HL-60 (cell line): ENCODE measurements at regions not wholly inside any gene's neighbourhood (a gene's known extent, or its start where the extent isn't known, plus 50 kb on each side); places are given as distances from the start of the nearest gene placed in this dataset.

Experiments used
- DNase-seq, 2 experiments: peaks; one replicate each; pipeline ENCODE4 v3.0.0-alpha.2; 2010 to 2020; ENCODE audit warnings: low read depth in 1 of 2, low spot score in 1 of 2
- H3K27ac ChIP-seq: fragments of 250-450 bp; sonication (Bioruptor Pico); replicated peaks from 2 replicates; pipeline ENCODE4 v1.5.1; 2020; ENCODE audit warnings: mild to moderate bottlenecking, moderate library complexity
- H3K27me3 ChIP-seq: fragments of 250-450 bp; sonication (Bioruptor Pico); 2 replicates; pipeline ENCODE4 v1.5.1; 2021; ENCODE audit warnings: mild to moderate bottlenecking, moderate library complexity; ENCODE audit not compliant: insufficient read depth, poor library complexity, severe bottlenecking
- H3K4me3 ChIP-seq: replicated peaks from 2 replicates; pipeline ENCODE4 v1.5.1; 2011; ENCODE audit warnings: mild to moderate bottlenecking, control low read depth, low read length; ENCODE audit not compliant: insufficient read depth
- GABPA ChIP-seq: IDR thresholded peaks from 2 replicates; pipeline ENCODE4 v1.6.1; 2012; ENCODE audit warnings: low read depth
- POLR2AphosphoS5 ChIP-seq: IDR thresholded peaks from 2 replicates; pipeline ENCODE4 v1.6.1; 2012; ENCODE audit warnings: low read depth
- SPI1 ChIP-seq: IDR thresholded peaks from 2 replicates; pipeline ENCODE4 v1.6.1; 2012; ENCODE audit warnings: low read depth, mild to moderate bottlenecking, borderline replicate concordance
- TF ChIP-seq, protein P1 (sequence below): IDR thresholded peaks from one replicate; pipeline ENCODE4 v1.5.1; 2011; ENCODE audit warnings: low read length, control low read depth, inconsistent platforms; ENCODE audit not compliant: insufficient read depth
- TF ChIP-seq, protein P2 (sequence below): IDR thresholded peaks from 2 replicates; pipeline ENCODE4 v1.6.1; 2012; ENCODE audit warnings: low read depth; ENCODE audit not compliant: insufficient replicate concordance

DNA sequence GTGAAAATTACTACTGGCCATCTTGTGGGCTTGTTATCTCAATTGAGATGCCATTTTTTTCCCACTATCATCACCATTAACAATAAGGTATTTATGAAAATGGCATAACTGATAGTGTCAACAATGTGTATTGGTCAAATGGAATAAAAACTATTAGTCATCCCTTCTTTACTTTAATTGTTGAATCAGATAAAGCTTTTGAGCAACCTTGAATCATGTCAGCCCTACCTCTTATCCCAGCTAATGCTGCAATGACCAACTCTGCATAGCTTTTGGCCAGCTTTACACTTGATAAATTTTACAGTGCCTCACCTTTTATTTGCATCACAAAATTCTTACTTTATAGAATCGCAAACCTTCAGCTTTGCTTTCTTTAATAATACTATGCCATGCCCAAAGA lies 784.0 kb upstream of the PRR20A start:
- Histone ChIP-seq H3K27me3 (no peaks in the 10 kb centered on the region), H3K27ac (no peak overlapping the region), H3K4me3 (no peak overlapping the region)
- DNase-seq: no peak
- TF ChIP-seq SPI1 (no peak), POLR2AphosphoS5 (no peak), GABPA (no peak)
- TF ChIP-seq, protein P1, sequence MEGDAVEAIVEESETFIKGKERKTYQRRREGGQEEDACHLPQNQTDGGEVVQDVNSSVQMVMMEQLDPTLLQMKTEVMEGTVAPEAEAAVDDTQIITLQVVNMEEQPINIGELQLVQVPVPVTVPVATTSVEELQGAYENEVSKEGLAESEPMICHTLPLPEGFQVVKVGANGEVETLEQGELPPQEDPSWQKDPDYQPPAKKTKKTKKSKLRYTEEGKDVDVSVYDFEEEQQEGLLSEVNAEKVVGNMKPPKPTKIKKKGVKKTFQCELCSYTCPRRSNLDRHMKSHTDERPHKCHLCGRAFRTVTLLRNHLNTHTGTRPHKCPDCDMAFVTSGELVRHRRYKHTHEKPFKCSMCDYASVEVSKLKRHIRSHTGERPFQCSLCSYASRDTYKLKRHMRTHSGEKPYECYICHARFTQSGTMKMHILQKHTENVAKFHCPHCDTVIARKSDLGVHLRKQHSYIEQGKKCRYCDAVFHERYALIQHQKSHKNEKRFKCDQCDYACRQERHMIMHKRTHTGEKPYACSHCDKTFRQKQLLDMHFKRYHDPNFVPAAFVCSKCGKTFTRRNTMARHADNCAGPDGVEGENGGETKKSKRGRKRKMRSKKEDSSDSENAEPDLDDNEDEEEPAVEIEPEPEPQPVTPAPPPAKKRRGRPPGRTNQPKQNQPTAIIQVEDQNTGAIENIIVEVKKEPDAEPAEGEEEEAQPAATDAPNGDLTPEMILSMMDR: no peak
- TF ChIP-seq, protein P2, sequence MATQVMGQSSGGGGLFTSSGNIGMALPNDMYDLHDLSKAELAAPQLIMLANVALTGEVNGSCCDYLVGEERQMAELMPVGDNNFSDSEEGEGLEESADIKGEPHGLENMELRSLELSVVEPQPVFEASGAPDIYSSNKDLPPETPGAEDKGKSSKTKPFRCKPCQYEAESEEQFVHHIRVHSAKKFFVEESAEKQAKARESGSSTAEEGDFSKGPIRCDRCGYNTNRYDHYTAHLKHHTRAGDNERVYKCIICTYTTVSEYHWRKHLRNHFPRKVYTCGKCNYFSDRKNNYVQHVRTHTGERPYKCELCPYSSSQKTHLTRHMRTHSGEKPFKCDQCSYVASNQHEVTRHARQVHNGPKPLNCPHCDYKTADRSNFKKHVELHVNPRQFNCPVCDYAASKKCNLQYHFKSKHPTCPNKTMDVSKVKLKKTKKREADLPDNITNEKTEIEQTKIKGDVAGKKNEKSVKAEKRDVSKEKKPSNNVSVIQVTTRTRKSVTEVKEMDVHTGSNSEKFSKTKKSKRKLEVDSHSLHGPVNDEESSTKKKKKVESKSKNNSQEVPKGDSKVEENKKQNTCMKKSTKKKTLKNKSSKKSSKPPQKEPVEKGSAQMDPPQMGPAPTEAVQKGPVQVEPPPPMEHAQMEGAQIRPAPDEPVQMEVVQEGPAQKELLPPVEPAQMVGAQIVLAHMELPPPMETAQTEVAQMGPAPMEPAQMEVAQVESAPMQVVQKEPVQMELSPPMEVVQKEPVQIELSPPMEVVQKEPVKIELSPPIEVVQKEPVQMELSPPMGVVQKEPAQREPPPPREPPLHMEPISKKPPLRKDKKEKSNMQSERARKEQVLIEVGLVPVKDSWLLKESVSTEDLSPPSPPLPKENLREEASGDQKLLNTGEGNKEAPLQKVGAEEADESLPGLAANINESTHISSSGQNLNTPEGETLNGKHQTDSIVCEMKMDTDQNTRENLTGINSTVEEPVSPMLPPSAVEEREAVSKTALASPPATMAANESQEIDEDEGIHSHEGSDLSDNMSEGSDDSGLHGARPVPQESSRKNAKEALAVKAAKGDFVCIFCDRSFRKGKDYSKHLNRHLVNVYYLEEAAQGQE: no peak

DNA sequence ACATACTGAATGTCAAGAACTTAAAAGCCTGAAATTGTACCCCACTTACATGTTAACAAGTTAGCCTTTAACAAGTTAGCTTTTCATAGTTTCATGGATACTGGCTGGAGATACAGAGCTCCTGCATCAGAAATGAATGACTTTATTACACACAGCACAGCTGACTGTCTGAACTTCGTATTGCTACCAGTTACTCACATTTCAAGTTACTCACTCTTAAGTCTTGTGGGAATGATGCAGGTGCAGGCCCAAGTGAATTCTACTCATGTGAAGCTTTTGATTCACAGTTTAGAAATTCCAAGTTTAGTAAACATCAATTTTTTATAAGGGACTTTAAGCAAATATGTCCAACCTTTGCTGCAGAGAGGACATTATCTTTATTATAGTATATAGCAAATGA lies 762.2 kb upstream of the PRR20A start:
- Histone ChIP-seq H3K27me3 (no peaks in the 10 kb centered on the region), H3K27ac (no peak overlapping the region), H3K4me3 (no peak overlapping the region)
- no peak for TF ChIP-seq GABPA
- TF ChIP-seq, protein P1: no peak
- no peak for TF ChIP-seq SPI1
- TF ChIP-seq POLR2AphosphoS5: no peak
- TF ChIP-seq, protein P2: no peak
- DNase-seq: no peak

DNA sequence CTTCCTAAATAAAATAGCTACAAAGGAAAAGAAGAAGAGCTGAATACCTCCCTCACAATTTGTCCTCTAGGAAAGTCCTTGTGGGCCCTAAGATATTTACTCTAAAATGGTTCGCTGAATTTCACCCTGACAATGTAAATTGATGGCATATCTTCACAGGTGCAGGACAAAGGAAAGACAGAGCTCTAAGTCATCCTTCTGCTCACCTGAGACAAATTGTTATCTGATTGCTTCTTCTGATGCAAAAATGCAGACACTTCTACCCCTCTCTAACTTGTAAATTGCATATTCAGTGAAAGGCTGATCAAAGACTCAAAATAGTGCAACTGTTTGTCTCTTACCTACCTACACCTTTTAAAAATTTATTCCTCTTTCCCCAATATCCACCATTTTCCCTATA lies 747.2 kb upstream of the PRR20A start:
- Histone ChIP-seq H3K27ac (no peak overlapping the region), H3K4me3 (no peak overlapping the region), H3K27me3 (no peaks in the 10 kb centered on the region)
- no peak for DNase-seq
- TF ChIP-seq, protein P2: no peak
- TF ChIP-seq GABPA (no peak), POLR2AphosphoS5 (no peak), SPI1 (no peak)
- TF ChIP-seq, protein P1: no peak
